ENCODE measurements at regions not wholly inside any gene's neighbourhood (a gene's known extent, or its start where the extent isn't known, plus 50 kb on each side); places are given as distances from the start of the nearest gene placed in this dataset.

- no peak for DNase-seq (ENCODE audit: low read depth)
- Histone ChIP-seq H3K27me3 (replicated peaks; ENCODE audit: control insufficient read depth, insufficient read depth, low read length) (peaks cover 19% of the 10 kb centered on the region), H3K9ac (ENCODE audit: low read length) (no peak overlapping the region), H3K9me3 (ENCODE audit: control insufficient read depth, low read length) (no peaks in the 10 kb centered on the region), H3K36me3 (ENCODE audit: control insufficient read depth, insufficient read depth, low read length, severe bottlenecking) (no peaks in the 10 kb centered on the region), H3K4me1 (ENCODE audit: control insufficient read depth, insufficient read depth, low read length) (peaks cover 24% of the 10 kb centered on the region), H3K4me3 (ENCODE audit: low read length) (peak overlapping the region; percentile 20)
Observed at GRCh38 chrX:8914681-8915080, 113.5 kb upstream of the FAM9A start.

GRCh38 chrX:8913655-8914409 lies 112.6 kb upstream of the FAM9A start:
- Histone ChIP-seq H3K9ac (ENCODE audit: low read length) (no peak overlapping the region), H3K4me3 (ENCODE audit: low read length) (peak overlapping the region; percentile 20), H3K27me3 (replicated peaks; ENCODE audit: control insufficient read depth, insufficient read depth, low read length) (peaks cover 26% of the 10 kb centered on the region), H3K4me1 (ENCODE audit: control insufficient read depth, insufficient read depth, low read length) (peaks cover 24% of the 10 kb centered on the region), H3K9me3 (ENCODE audit: control insufficient read depth, low read length) (no peaks in the 10 kb centered on the region), H3K36me3 (ENCODE audit: control insufficient read depth, insufficient read depth, low read length, severe bottlenecking) (no peaks in the 10 kb centered on the region)
- peak; percentile 84 for DNase-seq (ENCODE audit: low read depth)

GRCh38 chrX:8907688-8908087 lies 106.5 kb upstream of the FAM9A start:
- DNase-seq (ENCODE audit: low read depth): no peak
- Histone ChIP-seq H3K4me3 (ENCODE audit: low read length) (no peak overlapping the region), H3K9me3 (ENCODE audit: control insufficient read depth, low read length) (no peaks in the 10 kb centered on the region), H3K4me1 (ENCODE audit: control insufficient read depth, insufficient read depth, low read length) (no peaks in the 10 kb centered on the region), H3K9ac (ENCODE audit: low read length) (no peak overlapping the region), H3K27me3 (replicated peaks; ENCODE audit: control insufficient read depth, insufficient read depth, low read length) (peaks cover 33% of the 10 kb centered on the region), H3K36me3 (ENCODE audit: control insufficient read depth, insufficient read depth, low read length, severe bottlenecking) (no peaks in the 10 kb centered on the region)

GRCh38 chrX:8906299-8906938 lies 105.2 kb upstream of the FAM9A start:
- H3K36me3 ChIP-seq (ENCODE audit: control insufficient read depth, insufficient read depth, low read length, severe bottlenecking): no peaks in the 10 kb centered on the region
- H3K4me3 ChIP-seq (ENCODE audit: low read length): no peak overlapping the region
- H3K4me1 ChIP-seq (ENCODE audit: control insufficient read depth, insufficient read depth, low read length): no peaks in the 10 kb centered on the region
- peaks cover 33% of the 10 kb centered on the region for H3K27me3 ChIP-seq (replicated peaks; ENCODE audit: control insufficient read depth, insufficient read depth, low read length)
- no peak for DNase-seq (ENCODE audit: low read depth)
- H3K9ac ChIP-seq (ENCODE audit: low read length): no peak overlapping the region
- H3K9me3 ChIP-seq (ENCODE audit: control insufficient read depth, low read length): no peaks in the 10 kb centered on the region

GRCh38 chrX:8897259-8897658 lies 96.1 kb upstream of the FAM9A start:
- no peaks in the 10 kb centered on the region for H3K4me1 ChIP-seq (ENCODE audit: control insufficient read depth, insufficient read depth, low read length)
- no peaks in the 10 kb centered on the region for H3K36me3 ChIP-seq (ENCODE audit: control insufficient read depth, insufficient read depth, low read length, severe bottlenecking)
- DNase-seq (ENCODE audit: low read depth): no peak
- peaks cover 8% of the 10 kb centered on the region for H3K9me3 ChIP-seq (ENCODE audit: control insufficient read depth, low read length)
- H3K4me3 ChIP-seq (ENCODE audit: low read length): no peak overlapping the region
- no peak overlapping the region for H3K9ac ChIP-seq (ENCODE audit: low read length)
- H3K27me3 ChIP-seq (replicated peaks; ENCODE audit: control insufficient read depth, insufficient read depth, low read length): peaks cover 6% of the 10 kb centered on the region

GRCh38 chrX:8890794-8891193 lies 89.6 kb upstream of the FAM9A start:
- Histone ChIP-seq H3K27me3 (replicated peaks; ENCODE audit: control insufficient read depth, insufficient read depth, low read length) (peaks cover 5% of the 10 kb centered on the region), H3K4me1 (ENCODE audit: control insufficient read depth, insufficient read depth, low read length) (peaks cover 12% of the 10 kb centered on the region), H3K9ac (ENCODE audit: low read length) (no peak overlapping the region), H3K9me3 (ENCODE audit: control insufficient read depth, low read length) (peaks cover 17% of the 10 kb centered on the region), H3K36me3 (ENCODE audit: control insufficient read depth, insufficient read depth, low read length, severe bottlenecking) (no peaks in the 10 kb centered on the region), H3K4me3 (ENCODE audit: low read length) (no peak overlapping the region)
- DNase-seq (ENCODE audit: low read depth): no peak

GRCh38 chrX:8887004-8887403 lies 85.8 kb upstream of the FAM9A start:
- Histone ChIP-seq H3K36me3 (ENCODE audit: control insufficient read depth, insufficient read depth, low read length, severe bottlenecking) (no peaks in the 10 kb centered on the region), H3K4me3 (ENCODE audit: low read length) (no peak overlapping the region), H3K9ac (ENCODE audit: low read length) (no peak overlapping the region), H3K27me3 (replicated peaks; ENCODE audit: control insufficient read depth, insufficient read depth, low read length) (peaks cover 8% of the 10 kb centered on the region), H3K4me1 (ENCODE audit: control insufficient read depth, insufficient read depth, low read length) (peaks cover 12% of the 10 kb centered on the region), H3K9me3 (ENCODE audit: control insufficient read depth, low read length) (peaks cover 7% of the 10 kb centered on the region)
- no peak for DNase-seq (ENCODE audit: low read depth)

- H3K9me3 ChIP-seq (ENCODE audit: control insufficient read depth, low read length): no peaks in the 10 kb centered on the region
- no peak overlapping the region for H3K4me3 ChIP-seq (ENCODE audit: low read length)
- DNase-seq (ENCODE audit: low read depth): no peak
- no peaks in the 10 kb centered on the region for H3K4me1 ChIP-seq (ENCODE audit: control insufficient read depth, insufficient read depth, low read length)
- no peak overlapping the region for H3K9ac ChIP-seq (ENCODE audit: low read length)
- no peaks in the 10 kb centered on the region for H3K36me3 ChIP-seq (ENCODE audit: control insufficient read depth, insufficient read depth, low read length, severe bottlenecking)
- H3K27me3 ChIP-seq (replicated peaks; ENCODE audit: control insufficient read depth, insufficient read depth, low read length): no peaks in the 10 kb centered on the region
Observed at GRCh38 chrX:8879750-8880149, 78.6 kb upstream of the FAM9A start.

GRCh38 chrX:8873956-8874355 lies 72.8 kb upstream of the FAM9A start:
- Histone ChIP-seq H3K4me3 (ENCODE audit: low read length) (no peak overlapping the region), H3K36me3 (ENCODE audit: control insufficient read depth, insufficient read depth, low read length, severe bottlenecking) (no peaks in the 10 kb centered on the region), H3K4me1 (ENCODE audit: control insufficient read depth, insufficient read depth, low read length) (peaks cover 13% of the 10 kb centered on the region), H3K27me3 (replicated peaks; ENCODE audit: control insufficient read depth, insufficient read depth, low read length) (peaks cover 7% of the 10 kb centered on the region), H3K9ac (ENCODE audit: low read length) (no peak overlapping the region), H3K9me3 (ENCODE audit: control insufficient read depth, low read length) (no peaks in the 10 kb centered on the region)
- DNase-seq (ENCODE audit: low read depth): no peak

- Histone ChIP-seq H3K36me3 (ENCODE audit: control insufficient read depth, insufficient read depth, low read length, severe bottlenecking) (no peaks in the 10 kb centered on the region), H3K4me3 (ENCODE audit: low read length) (no peak overlapping the region), H3K4me1 (ENCODE audit: control insufficient read depth, insufficient read depth, low read length) (peaks cover 21% of the 10 kb centered on the region), H3K9me3 (ENCODE audit: control insufficient read depth, low read length) (no peaks in the 10 kb centered on the region), H3K9ac (ENCODE audit: low read length) (no peak overlapping the region), H3K27me3 (replicated peaks; ENCODE audit: control insufficient read depth, insufficient read depth, low read length) (peaks cover 7% of the 10 kb centered on the region)
- no peak for DNase-seq (ENCODE audit: low read depth)
Observed at GRCh38 chrX:8873102-8873501, 71.9 kb upstream of the FAM9A start.

GRCh38 chrX:8870411-8870810 lies 69.2 kb upstream of the FAM9A start:
- Histone ChIP-seq H3K4me3 (ENCODE audit: low read length) (no peak overlapping the region), H3K36me3 (ENCODE audit: control insufficient read depth, insufficient read depth, low read length, severe bottlenecking) (no peaks in the 10 kb centered on the region), H3K4me1 (ENCODE audit: control insufficient read depth, insufficient read depth, low read length) (peaks cover 25% of the 10 kb centered on the region), H3K9ac (ENCODE audit: low read length) (no peak overlapping the region), H3K27me3 (replicated peaks; ENCODE audit: control insufficient read depth, insufficient read depth, low read length) (peaks cover 7% of the 10 kb centered on the region), H3K9me3 (ENCODE audit: control insufficient read depth, low read length) (no peaks in the 10 kb centered on the region)
- peak; percentile 14 for DNase-seq (ENCODE audit: low read depth)
